LNCaP clone FGC (cell line): ENCODE measurements at regions not wholly inside any gene's neighbourhood (a gene's known extent, or its start where the extent isn't known, plus 50 kb on each side); places are given as distances from the start of the nearest gene placed in this dataset.

ENCODE experiments used
- DNase-seq: peaks from one replicate; pipeline ENCODE4 v3.0.0-alpha.2; 2011; ENCODE audit warnings: low read depth
- H3K4me3 ChIP-seq: 2 replicates; pipeline ENCODE4 v1.5.1; 2011; ENCODE audit warnings: mild to moderate bottlenecking, low read depth, low read length, control low read depth
- TF ChIP-seq, protein P1 (sequence below): IDR thresholded peaks from 2 replicates; pipeline ENCODE4 v1.5.1; 2012; ENCODE audit warnings: mild to moderate bottlenecking; ENCODE audit not compliant: control insufficient read depth, insufficient read depth; ENCODE audit errors: extremely low read depth

DNA sequence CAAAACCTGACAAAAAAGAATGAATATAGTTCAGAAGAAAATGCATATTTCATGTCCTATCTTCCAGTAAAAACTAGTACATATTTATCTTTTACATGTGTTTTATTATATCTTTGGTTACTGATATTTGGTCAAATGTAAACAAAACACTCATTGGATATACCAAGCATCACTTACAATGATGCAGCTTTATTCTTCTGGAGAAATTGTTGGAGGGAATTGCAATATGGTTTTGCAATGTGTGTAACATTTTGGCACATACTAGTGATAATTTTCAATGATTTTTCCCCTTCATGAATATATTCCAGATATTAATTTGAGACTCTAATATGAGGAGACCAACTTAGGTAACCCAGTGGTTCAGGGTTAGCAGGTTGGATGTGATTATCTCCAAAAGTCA, 146.1 kb downstream of the ZC3H11B start:
- H3K4me3 ChIP-seq, result no peak overlapping the region
- TF ChIP-seq, protein P1, sequence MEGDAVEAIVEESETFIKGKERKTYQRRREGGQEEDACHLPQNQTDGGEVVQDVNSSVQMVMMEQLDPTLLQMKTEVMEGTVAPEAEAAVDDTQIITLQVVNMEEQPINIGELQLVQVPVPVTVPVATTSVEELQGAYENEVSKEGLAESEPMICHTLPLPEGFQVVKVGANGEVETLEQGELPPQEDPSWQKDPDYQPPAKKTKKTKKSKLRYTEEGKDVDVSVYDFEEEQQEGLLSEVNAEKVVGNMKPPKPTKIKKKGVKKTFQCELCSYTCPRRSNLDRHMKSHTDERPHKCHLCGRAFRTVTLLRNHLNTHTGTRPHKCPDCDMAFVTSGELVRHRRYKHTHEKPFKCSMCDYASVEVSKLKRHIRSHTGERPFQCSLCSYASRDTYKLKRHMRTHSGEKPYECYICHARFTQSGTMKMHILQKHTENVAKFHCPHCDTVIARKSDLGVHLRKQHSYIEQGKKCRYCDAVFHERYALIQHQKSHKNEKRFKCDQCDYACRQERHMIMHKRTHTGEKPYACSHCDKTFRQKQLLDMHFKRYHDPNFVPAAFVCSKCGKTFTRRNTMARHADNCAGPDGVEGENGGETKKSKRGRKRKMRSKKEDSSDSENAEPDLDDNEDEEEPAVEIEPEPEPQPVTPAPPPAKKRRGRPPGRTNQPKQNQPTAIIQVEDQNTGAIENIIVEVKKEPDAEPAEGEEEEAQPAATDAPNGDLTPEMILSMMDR, result no peak
- DNase-seq, result no peak

DNA sequence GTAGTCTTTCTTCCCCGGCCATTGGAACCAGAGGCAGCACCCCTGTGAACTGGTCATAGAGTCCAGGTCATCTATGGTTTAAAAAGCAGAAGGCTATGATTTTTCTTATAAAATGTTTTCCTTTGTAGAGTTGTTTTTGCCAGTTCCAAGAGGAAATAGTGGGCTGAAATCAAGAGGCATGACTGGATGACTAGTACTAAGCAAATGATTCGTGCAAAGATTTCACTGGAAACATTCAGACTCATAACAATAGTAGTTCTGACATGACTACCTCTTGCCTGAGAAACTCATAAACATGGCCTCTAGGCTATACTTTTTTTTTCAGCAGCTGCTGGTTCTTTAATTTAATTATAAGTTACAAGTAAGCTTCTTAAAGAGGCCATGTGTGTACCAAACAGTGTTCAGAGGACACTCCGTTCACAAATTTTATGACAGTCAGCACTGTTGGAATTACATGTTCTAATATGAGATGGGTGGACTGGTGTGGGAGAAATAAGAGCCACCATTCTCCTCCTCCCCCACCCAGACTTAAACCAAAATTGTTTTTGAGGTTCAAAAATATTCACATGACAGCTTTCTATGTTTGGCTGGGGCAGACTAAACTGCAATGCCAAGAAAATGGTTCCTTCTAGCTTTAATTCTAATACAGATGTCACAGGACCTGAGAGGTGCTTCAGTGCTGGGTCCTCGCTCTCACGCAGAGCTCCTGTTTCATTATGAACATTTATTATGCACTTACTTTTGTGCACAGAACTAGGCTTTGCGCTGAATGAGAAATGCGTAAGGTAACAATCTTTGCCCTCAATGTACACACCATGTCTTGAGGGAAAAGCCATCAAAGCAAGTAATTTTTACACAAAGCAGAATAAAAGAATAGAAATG, 147.5 kb downstream of the ZC3H11B start:
- TF ChIP-seq, protein P1, result no peak
- DNase-seq, result no peak
- H3K4me3 ChIP-seq, result no peak overlapping the region

DNA sequence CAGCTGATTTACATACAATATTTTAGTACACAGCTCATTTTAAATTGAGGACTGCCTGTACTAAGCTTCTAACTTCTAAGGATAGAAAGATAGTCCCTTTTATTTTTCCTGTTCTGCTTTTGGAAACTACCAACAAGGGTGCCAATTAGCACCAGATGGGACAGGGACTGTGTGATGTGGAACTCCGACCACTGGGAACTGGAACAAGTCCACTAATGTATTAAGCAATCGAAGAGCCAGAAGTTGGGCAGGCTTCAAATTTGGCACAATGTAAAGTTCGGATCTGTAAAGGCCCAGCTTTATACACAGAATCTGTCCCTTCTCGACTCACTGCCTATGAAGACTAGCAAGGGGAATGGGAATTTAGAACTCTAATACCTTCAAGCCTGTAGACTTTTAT, 149.3 kb downstream of the ZC3H11B start:
- no peak overlapping the region for H3K4me3 ChIP-seq
- no peak for DNase-seq
- TF ChIP-seq, protein P1, result no peak

DNA sequence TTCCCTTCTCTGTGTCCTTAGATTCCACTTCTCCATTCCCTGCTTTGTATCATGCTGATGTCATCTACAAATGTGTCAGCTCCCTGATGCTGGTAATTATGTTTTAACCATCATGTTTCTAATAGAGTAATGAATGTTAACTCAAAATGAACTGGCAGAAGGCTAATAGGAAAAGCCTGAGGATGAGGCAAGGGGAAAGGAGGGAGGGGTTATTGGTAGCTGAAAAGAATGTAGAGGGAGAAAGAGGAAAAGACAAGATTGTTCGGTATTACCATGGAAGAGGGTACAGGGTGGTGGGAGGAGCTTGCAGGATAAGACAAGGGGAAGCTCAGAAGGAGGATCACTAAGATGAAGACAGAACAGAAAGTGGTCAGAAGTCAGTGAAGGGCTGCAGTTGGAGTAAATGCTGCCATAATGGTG, 150.9 kb downstream of the ZC3H11B start:
- TF ChIP-seq, protein P1, result no peak
- DNase-seq, result no peak
- H3K4me3 ChIP-seq, result no peak overlapping the region

DNA sequence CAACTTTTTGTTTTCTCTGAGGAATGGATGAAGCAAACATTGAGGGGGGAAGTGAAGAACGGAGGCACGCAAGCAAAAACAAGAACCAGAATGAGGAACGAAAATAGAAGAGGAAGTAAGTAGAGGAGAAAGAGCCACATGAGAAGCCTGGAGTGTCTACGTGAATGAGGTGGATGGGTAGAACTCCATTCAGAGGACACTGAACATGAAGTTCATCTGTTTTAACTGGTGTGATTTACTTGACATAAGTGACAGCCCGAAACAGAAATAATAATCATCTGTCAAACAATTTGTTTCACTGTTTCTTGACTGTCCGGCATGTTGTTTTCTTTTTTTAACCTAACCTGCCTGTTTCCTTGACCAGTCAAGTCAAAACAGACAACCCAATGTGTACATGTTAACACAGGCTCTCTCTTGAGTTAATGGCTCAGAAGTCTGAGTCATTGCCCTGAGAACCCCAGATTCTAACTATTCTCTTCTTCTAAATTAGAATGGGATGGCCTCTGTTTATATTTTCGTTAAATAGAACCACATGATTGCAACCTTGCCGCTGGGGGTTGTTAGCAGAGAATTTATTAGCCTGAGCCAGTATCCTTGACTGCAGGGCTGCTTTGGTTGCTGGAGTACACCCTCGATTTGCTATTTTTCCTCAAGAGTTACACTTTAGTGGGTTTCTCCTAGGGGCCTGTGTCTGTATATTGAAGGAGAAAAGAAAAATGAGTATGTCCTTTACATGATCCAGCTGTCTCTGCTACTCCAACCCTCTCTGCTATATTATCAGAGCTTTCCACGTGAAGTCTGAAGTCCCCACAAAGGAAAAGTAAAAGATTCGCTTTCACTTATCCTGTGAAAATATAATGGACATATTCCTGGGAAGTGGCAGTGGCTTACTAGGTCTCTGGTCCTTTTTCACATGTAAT, 151.7 kb downstream of the ZC3H11B start:
- TF ChIP-seq, protein P1, result no peak
- no peak for DNase-seq
- H3K4me3 ChIP-seq, result no peak overlapping the region

DNA sequence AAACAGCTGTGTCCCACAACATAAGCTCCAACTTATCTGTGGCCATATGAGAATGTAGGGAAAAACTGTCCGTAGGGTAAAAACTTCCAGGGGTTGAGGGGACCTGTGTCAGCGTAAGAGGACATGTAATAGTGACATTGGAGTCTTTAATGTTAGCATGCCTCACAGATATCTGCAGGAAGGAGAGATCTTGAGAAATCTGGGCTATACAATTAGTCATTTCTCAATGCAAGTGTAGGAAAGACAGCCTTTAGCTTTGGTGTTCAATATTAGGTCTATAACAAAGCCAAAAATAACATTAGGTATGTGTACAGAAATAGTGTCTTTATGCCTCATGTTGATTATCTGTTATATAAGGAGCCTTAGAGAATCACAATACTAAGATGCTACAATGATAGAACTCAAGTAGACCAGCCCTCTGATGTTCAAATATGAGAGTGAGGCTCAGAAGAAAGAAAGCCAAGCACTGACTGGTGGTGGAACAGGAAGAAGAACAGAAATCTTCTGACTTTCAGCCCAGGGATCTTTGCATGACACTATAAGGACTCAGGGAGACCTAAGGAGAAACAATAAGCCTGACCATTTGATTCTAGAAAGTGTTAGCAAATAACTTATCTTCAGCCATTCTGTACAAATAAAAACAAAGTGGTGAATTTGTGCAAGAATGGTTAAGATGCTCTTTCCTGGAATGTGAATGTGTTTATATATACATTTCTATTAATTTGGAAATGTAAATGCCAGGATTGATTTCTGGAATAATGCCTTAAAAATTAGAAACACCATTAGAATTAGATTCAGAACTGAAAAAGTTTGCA, 152.6 kb downstream of the ZC3H11B start:
- no peak overlapping the region for H3K4me3 ChIP-seq
- TF ChIP-seq, protein P1, result no peak
- no peak for DNase-seq
